ENCODE measurements at regions not wholly inside any gene's neighbourhood (a gene's known extent, or its start where the extent isn't known, plus 50 kb on each side); places are given as distances from the start of the nearest gene placed in this dataset.

- intact Hi-C loops (cut with micrococcal nuclease; ENCODE audit: unreplicated experiment) = no loop called here
- DNase-seq = no peak
- no peak overlapping the region for H3K27ac Mint-ChIP-seq (ENCODE audit: unreplicated experiment)
These were observed 1024.3 kb upstream of the EYS start for GRCh38 chr6:66731310-66731709.

GRCh38 chr6:66725670-66726069 is 1018.6 kb upstream of the EYS start:
- Mint-ChIP-seq H3K36me3 (ENCODE audit: insufficient read depth, unreplicated experiment) (no peaks in the 10 kb centered on the region), H3K4me3 (ENCODE audit: low read depth, unreplicated experiment) (no peak overlapping the region), H3K9me3 (ENCODE audit: low read depth, unreplicated experiment) (peaks cover 9% of the 10 kb centered on the region), H3K4me1 (ENCODE audit: low read depth, unreplicated experiment) (no peaks in the 10 kb centered on the region), H3K27me3 (ENCODE audit: unreplicated experiment) (no peaks in the 10 kb centered on the region), H3K27ac (ENCODE audit: unreplicated experiment) (no peak overlapping the region)
- BruUV-seq (replicated peaks) = no TSS peak
- TF ChIP-seq CTCF (IDR thresholded peaks at IDR 0.05; ENCODE audit: unreplicated experiment) = no peak
- no peak for DNase-seq
- CTCF ChIA-PET = no interaction called here
- intact Hi-C loops (cut with micrococcal nuclease; ENCODE audit: unreplicated experiment) = no loop called here

More at GRCh38 chr6:66731310-66731709, 1024.3 kb upstream of the EYS start:
- no peaks in the 10 kb centered on the region for H3K4me1 Mint-ChIP-seq (ENCODE audit: low read depth, unreplicated experiment)
- peaks cover 17% of the 10 kb centered on the region for H3K9me3 Mint-ChIP-seq (ENCODE audit: low read depth, unreplicated experiment)
- no peaks in the 10 kb centered on the region for H3K36me3 Mint-ChIP-seq (ENCODE audit: insufficient read depth, unreplicated experiment)
- H3K4me3 Mint-ChIP-seq (ENCODE audit: low read depth, unreplicated experiment) = no peak overlapping the region
- TF ChIP-seq CTCF (IDR thresholded peaks at IDR 0.05; ENCODE audit: unreplicated experiment) = no peak
- H3K27me3 Mint-ChIP-seq (ENCODE audit: unreplicated experiment) = no peaks in the 10 kb centered on the region
- BruUV-seq (replicated peaks) = no TSS peak
- CTCF ChIA-PET = no interaction called here

DNA sequence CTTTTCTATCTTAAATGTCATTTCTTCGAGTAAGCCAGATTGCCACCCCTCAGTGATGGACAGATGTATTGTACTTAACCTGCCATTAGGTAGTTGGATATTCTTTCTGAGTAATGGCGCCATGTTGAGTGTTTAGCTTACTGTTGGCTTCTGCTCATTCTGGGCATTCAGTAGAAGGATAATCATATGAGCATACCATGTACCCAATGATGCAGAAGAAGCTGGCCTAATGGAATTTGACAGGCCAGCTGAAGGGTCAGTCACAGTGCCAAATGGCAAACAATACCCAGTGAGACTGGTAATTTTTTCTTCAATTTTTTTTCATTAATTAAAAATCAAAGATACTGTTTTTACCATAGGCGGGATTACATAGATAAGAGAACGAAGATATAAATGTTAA is 1010.8 kb upstream of the EYS start:
- intact Hi-C loops (cut with micrococcal nuclease; ENCODE audit: unreplicated experiment) = no loop called here
- H3K36me3 Mint-ChIP-seq (ENCODE audit: insufficient read depth, unreplicated experiment) = no peaks in the 10 kb centered on the region
- H3K27me3 Mint-ChIP-seq (ENCODE audit: unreplicated experiment) = no peaks in the 10 kb centered on the region
- no peaks in the 10 kb centered on the region for H3K4me1 Mint-ChIP-seq (ENCODE audit: low read depth, unreplicated experiment)
- H3K9me3 Mint-ChIP-seq (ENCODE audit: low read depth, unreplicated experiment) = peaks cover 4% of the 10 kb centered on the region
- no peak overlapping the region for H3K4me3 Mint-ChIP-seq (ENCODE audit: low read depth, unreplicated experiment)
- H3K27ac Mint-ChIP-seq (ENCODE audit: unreplicated experiment) = no peak overlapping the region
- CTCF ChIA-PET = no interaction called here
- DNase-seq = no peak
- no peak for TF ChIP-seq CTCF (IDR thresholded peaks at IDR 0.05; ENCODE audit: unreplicated experiment)
- no TSS peak for BruUV-seq (replicated peaks)

DNA sequence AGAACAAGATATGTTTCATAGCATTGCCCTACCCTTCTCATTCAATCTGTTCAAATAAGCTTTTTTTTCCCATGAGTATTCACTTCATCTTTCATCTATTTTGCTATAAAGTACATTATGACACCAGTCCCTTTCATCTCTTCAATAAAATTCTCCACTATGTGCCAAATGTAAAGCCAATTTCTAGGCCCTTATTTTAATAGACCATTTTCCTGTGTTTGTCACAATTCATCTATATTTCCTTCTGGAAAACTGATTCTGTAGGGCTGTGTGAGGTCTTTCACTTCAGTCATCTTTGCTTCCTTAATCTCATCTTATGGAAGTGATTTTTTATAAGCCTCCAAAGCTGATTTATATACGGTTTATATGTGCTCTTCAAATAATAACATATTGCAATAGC is 992.4 kb upstream of the EYS start:
- CTCF ChIA-PET = no interaction called here
- intact Hi-C loops (cut with micrococcal nuclease; ENCODE audit: unreplicated experiment) = no loop called here
- H3K36me3 Mint-ChIP-seq (ENCODE audit: insufficient read depth, unreplicated experiment) = no peaks in the 10 kb centered on the region
- TF ChIP-seq CTCF (IDR thresholded peaks at IDR 0.05; ENCODE audit: unreplicated experiment) = no peak
- no peaks in the 10 kb centered on the region for H3K27me3 Mint-ChIP-seq (ENCODE audit: unreplicated experiment)
- BruUV-seq (replicated peaks) = no TSS peak
- H3K27ac Mint-ChIP-seq (ENCODE audit: unreplicated experiment) = no peak overlapping the region
- H3K4me1 Mint-ChIP-seq (ENCODE audit: low read depth, unreplicated experiment) = no peaks in the 10 kb centered on the region
- peaks cover 12% of the 10 kb centered on the region for H3K9me3 Mint-ChIP-seq (ENCODE audit: low read depth, unreplicated experiment)
- H3K4me3 Mint-ChIP-seq (ENCODE audit: low read depth, unreplicated experiment) = no peak overlapping the region
- DNase-seq = no peak

GRCh38 chr6:66689608-66690007 is 982.6 kb upstream of the EYS start:
- BruUV-seq (replicated peaks) = no TSS peak
- Mint-ChIP-seq H3K27me3 (ENCODE audit: unreplicated experiment) (no peaks in the 10 kb centered on the region), H3K36me3 (ENCODE audit: insufficient read depth, unreplicated experiment) (no peaks in the 10 kb centered on the region), H3K4me3 (ENCODE audit: low read depth, unreplicated experiment) (no peak overlapping the region), H3K4me1 (ENCODE audit: low read depth, unreplicated experiment) (no peaks in the 10 kb centered on the region), H3K27ac (ENCODE audit: unreplicated experiment) (no peak overlapping the region), H3K9me3 (ENCODE audit: low read depth, unreplicated experiment) (peaks cover 10% of the 10 kb centered on the region)
- no peak for TF ChIP-seq CTCF (IDR thresholded peaks at IDR 0.05; ENCODE audit: unreplicated experiment)
- intact Hi-C loops (cut with micrococcal nuclease; ENCODE audit: unreplicated experiment) = no loop called here
- DNase-seq = no peak
- CTCF ChIA-PET = no interaction called here

Data from Calu3 (cell line).